Neuron (in vitro differentiated cells): ENCODE measurements at regions not wholly inside any gene's neighbourhood (a gene's known extent, or its start where the extent isn't known, plus 50 kb on each side); places are given as distances from the start of the nearest gene placed in this dataset.
"Not testable (repeated sequence)": the region's sequence is repeated elsewhere in the genome, so short reads cannot be mapped to it uniquely, and the experiment has no call there.

Experiments
- H2AFZ ChIP-seq: one replicate; pipeline ENCODE4 v1.6.1; 2013; ENCODE audit warnings: low read depth, mild to moderate bottlenecking, inconsistent platforms, low read length, moderate library complexity
- H3K27me3 ChIP-seq: one replicate; pipeline ENCODE4 v1.6.1; 2013; ENCODE audit warnings: low read length; ENCODE audit not compliant: insufficient read depth
- H3K36me3 ChIP-seq: one replicate; pipeline ENCODE4 v1.6.1; 2013; ENCODE audit warnings: low read length; ENCODE audit not compliant: insufficient read depth
- H3K4me1 ChIP-seq: one replicate; pipeline ENCODE4 v1.6.1; 2013; ENCODE audit warnings: low read length; ENCODE audit not compliant: insufficient read depth
- H3K4me3 ChIP-seq: 2 replicates; pipeline ENCODE4 v1.5.1; 2013; ENCODE audit warnings: mild to moderate bottlenecking, low read length, moderate library complexity
- H3K9me3 ChIP-seq: one replicate; pipeline ENCODE4 v1.6.1; 2013; ENCODE audit warnings: low read length

GRCh38 chr3:98644168-98644567, 50.8 kb upstream of the CPOX start:
- no peak overlapping the region for H3K4me3 ChIP-seq
- H3K9me3 ChIP-seq, result no peaks in the 10 kb centered on the region
- H3K36me3 ChIP-seq, result no peaks in the 10 kb centered on the region
- no peaks in the 10 kb centered on the region for H3K4me1 ChIP-seq
- no peak overlapping the region for H2AFZ ChIP-seq
- H3K27me3 ChIP-seq, result no peaks in the 10 kb centered on the region

DNA sequence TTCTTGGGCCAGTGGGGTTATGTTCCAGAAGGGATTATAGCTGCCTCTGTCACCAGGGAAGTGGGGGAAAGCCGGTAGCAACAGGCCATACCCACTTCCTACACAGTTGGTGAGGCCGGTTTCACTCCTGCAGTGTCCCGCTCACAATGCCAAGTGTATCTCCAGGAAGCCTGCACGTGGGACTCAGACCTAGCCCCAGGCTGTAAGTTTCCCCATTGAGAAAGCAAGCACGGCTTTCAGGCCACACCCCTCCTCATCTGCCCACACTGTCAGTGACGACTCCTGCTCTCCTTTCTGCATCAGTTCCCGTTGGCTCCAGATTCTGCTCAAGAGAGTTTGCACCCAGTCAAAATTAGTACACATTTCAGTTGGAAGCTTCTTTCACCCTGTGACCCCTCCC, 51.6 kb upstream of the CPOX start:
- no peak overlapping the region for H3K4me3 ChIP-seq
- no peaks in the 10 kb centered on the region for H3K4me1 ChIP-seq
- H3K27me3 ChIP-seq, result no peaks in the 10 kb centered on the region
- no peaks in the 10 kb centered on the region for H3K36me3 ChIP-seq
- no peak overlapping the region for H2AFZ ChIP-seq
- no peaks in the 10 kb centered on the region for H3K9me3 ChIP-seq

- H3K4me3 ChIP-seq, result no peak overlapping the region
- no peak overlapping the region for H2AFZ ChIP-seq
- H3K4me1 ChIP-seq, result no peaks in the 10 kb centered on the region
- H3K9me3 ChIP-seq, result no peaks in the 10 kb centered on the region
- H3K27me3 ChIP-seq, result no peaks in the 10 kb centered on the region
- H3K36me3 ChIP-seq, result no peaks in the 10 kb centered on the region
These were observed 53.3 kb upstream of the CPOX start for GRCh38 chr3:98646680-98647079.

- H3K36me3 ChIP-seq, result no peaks in the 10 kb centered on the region
- H2AFZ ChIP-seq, result no peak overlapping the region
- no peaks in the 10 kb centered on the region for H3K27me3 ChIP-seq
- H3K4me1 ChIP-seq, result no peaks in the 10 kb centered on the region
- H3K9me3 ChIP-seq, result no peaks in the 10 kb centered on the region
- no peak overlapping the region for H3K4me3 ChIP-seq
These were observed 53.8 kb upstream of the CPOX start for GRCh38 chr3:98647197-98647596.

DNA sequence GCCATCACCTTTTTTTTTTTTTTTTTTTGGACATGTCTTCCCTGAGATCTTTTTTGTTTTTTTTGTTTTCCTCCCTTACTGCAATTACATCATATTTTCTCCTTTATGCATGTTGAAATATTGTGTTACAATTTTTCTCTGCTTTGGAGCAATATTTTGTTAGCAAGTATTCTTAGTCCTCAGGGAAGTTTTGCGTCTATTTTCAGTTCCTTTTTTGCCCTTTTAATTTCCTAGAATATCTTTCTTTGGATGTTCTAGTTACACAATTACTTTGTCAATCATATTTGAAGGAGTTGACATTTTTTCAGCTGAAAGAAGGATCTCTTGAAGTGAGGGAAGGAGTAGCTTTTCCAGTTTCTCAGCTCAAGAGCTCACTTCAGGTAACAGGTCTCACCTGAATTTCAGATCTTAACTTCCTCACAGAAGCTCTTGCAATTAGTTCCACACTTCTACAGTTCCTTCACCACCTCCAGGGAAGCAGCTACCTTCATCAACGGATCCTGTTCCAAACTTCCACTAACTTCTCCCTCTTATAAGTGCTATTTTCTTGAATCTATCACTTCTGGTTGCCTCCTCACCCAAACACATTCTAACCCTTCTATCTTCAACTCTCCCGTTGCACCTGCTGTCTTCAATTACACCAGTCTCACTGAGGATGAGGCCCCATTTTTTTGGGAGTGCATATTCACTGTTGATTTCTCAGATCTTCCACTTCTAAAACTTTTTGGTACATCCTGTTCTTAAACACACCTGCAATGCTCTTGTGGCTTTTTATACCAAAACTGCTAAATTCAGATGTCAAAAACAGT, 57.8 kb upstream of the CPOX start:
- Histone ChIP-seq H3K27me3 (no peaks in the 10 kb centered on the region), H3K36me3 (no peaks in the 10 kb centered on the region), H3K4me1 (no peaks in the 10 kb centered on the region)

GRCh38 chr3:98651780-98652077, 58.3 kb upstream of the CPOX start:
- Histone ChIP-seq H3K4me3 (no peak overlapping the region), H2AFZ (no peak overlapping the region), H3K4me1 (no peaks in the 10 kb centered on the region), H3K27me3 (no peaks in the 10 kb centered on the region), H3K9me3 (no peaks in the 10 kb centered on the region), H3K36me3 (no peaks in the 10 kb centered on the region)

More for the DNA sequence above, 57.8 kb upstream of the CPOX start:
- H3K9me3 ChIP-seq, result no peaks in the 10 kb centered on the region
- H2AFZ ChIP-seq, result no peak overlapping the region
- H3K4me3 ChIP-seq, result no peak overlapping the region

DNA sequence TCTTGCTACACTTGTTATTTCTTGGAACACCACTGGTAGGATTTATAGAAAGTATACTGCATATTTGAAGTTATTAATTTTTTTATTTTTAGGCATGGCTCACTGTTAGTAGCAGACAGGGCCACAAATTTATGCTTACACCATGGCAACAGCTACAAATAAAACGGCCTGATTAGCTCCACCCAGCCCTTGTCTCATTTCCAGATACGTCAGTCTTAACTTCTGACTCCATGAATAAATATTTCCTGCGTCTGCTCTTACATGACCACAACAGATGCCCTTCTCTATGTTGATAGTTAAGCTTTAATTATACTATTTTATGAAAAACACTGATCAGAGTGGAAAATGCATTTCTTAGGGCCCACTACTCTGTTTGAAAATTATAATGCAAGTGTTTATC, 62.3 kb upstream of the CPOX start:
- Histone ChIP-seq H3K27me3 (peaks cover 7% of the 10 kb centered on the region), H3K4me1 (no peaks in the 10 kb centered on the region), H3K36me3 (no peaks in the 10 kb centered on the region), H3K4me3 (no peak overlapping the region), H2AFZ (no peak overlapping the region), H3K9me3 (no peaks in the 10 kb centered on the region)

DNA sequence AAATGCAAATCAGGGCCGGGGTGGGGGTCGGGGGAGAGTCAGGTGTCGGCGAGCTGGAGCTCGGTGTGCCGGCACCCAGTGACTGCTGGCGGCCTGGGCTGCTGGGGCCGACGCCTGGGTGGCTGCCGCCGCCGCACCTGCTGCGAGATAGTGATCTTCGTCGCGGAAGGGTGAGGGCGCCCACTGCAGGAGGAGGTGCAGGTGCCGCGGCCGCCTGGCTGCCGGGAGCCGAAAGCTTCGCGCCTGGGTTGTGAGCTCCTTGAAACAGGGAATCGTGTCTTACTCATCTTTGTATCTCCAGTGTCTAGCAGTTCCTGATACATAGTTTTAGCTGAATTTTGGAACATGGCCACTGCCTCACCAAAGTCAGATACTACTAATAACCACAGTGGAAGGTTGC, 64.0 kb upstream of the CPOX start:
- peaks cover 7% of the 10 kb centered on the region for H3K27me3 ChIP-seq
- H3K9me3 ChIP-seq, result no peaks in the 10 kb centered on the region
- no peaks in the 10 kb centered on the region for H3K36me3 ChIP-seq
- no peak overlapping the region for H3K4me3 ChIP-seq
- H2AFZ ChIP-seq, result no peak overlapping the region
- no peaks in the 10 kb centered on the region for H3K4me1 ChIP-seq

- H2AFZ ChIP-seq, result no peak overlapping the region
- no peaks in the 10 kb centered on the region for H3K4me1 ChIP-seq
- no peaks in the 10 kb centered on the region for H3K36me3 ChIP-seq
- H3K27me3 ChIP-seq, result peaks cover 2% of the 10 kb centered on the region
- no peak overlapping the region for H3K4me3 ChIP-seq
- no peaks in the 10 kb centered on the region for H3K9me3 ChIP-seq
These were observed 69.3 kb upstream of the CPOX start for GRCh38 chr3:98662699-98663098.

GRCh38 chr3:98670020-98670419, 76.6 kb upstream of the CPOX start:
- Histone ChIP-seq H3K4me1 (no peaks in the 10 kb centered on the region), H3K9me3 (no peaks in the 10 kb centered on the region), H3K27me3 (no peaks in the 10 kb centered on the region), H3K36me3 (no peaks in the 10 kb centered on the region), H3K4me3 (no peak overlapping the region), H2AFZ (no peak overlapping the region)

DNA sequence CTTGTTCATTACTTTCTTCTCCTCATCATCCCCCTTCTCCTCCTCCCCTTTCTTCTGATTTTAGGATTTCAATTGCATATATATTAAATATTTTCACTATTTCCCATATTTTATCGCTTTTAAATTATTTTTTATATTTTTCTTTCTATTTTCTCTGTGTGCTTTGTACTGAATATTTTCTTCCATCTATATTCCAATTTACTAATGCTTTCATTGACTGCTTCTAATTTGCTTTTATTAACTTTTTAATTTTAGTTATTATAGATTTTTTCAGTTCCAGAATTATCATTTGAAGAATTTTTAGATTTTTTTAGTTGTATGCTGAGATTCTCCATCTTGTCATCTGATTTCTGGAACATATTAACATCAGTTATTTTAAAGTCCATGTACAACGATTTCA, 83.2 kb upstream of the ST3GAL6 start:
- no peak overlapping the region for H3K4me3 ChIP-seq
- no peak overlapping the region for H2AFZ ChIP-seq
- no peaks in the 10 kb centered on the region for H3K36me3 ChIP-seq
- H3K27me3 ChIP-seq, result no peaks in the 10 kb centered on the region
- no peaks in the 10 kb centered on the region for H3K9me3 ChIP-seq
- H3K4me1 ChIP-seq, result no peaks in the 10 kb centered on the region

DNA sequence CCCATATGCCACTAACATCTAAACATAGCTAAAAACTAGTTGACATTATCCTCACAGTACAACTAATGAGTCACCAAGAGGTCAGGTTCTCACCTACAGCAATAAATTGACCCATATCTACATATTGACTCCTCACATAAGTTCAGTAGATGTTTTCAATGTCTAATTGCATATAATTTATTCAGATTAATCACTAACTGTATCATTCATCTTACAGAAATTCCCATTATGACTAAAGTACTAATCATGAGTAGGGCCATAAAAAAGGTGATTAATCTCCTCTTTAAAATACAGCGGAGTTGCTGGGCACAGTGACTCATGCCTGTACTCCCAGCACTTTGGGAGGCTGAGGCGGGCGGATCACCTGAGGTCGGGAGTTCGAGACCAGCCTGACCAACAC, 82.4 kb upstream of the ST3GAL6 start:
- Histone ChIP-seq H3K4me3 (no peak overlapping the region), H3K27me3 (no peaks in the 10 kb centered on the region), H3K36me3 (no peaks in the 10 kb centered on the region), H2AFZ (no peak overlapping the region), H3K9me3 (no peaks in the 10 kb centered on the region), H3K4me1 (no peaks in the 10 kb centered on the region)

- H2AFZ ChIP-seq, result no peak overlapping the region
- no peaks in the 10 kb centered on the region for H3K4me1 ChIP-seq
- H3K36me3 ChIP-seq, result no peaks in the 10 kb centered on the region
- no peaks in the 10 kb centered on the region for H3K27me3 ChIP-seq
- no peaks in the 10 kb centered on the region for H3K9me3 ChIP-seq
- no peak overlapping the region for H3K4me3 ChIP-seq
These were observed 81.7 kb upstream of the ST3GAL6 start for GRCh38 chr3:98681486-98681885.

DNA sequence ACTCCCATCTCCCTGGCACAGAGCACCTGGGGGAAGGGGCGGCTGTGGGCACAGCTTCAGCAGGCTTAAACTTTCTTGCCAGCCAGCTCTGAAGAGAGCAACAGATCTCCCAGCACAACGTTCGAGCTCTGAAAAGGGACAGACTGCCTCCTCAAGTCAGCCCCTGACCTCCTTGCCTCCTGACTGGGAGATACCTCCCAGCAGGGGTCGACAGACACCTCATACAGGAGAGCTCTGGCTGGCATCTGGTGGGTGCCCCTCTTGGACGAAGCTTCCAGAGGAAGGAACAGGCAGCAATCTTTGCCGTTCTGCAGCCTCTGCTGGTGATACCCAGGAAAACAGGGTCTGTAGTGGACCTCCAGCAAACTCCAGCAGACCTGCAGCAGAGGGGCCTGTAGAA, 80.7 kb upstream of the ST3GAL6 start:
- H3K36me3 ChIP-seq, H3K27me3 ChIP-seq, H3K9me3 ChIP-seq, H3K4me1 ChIP-seq, H2AFZ ChIP-seq, H3K4me3 ChIP-seq: not testable (repeated sequence)
